ENCODE measurements at regions not wholly inside any gene's neighbourhood (a gene's known extent, or its start where the extent isn't known, plus 50 kb on each side); places are given as distances from the start of the nearest gene placed in this dataset.

DNA sequence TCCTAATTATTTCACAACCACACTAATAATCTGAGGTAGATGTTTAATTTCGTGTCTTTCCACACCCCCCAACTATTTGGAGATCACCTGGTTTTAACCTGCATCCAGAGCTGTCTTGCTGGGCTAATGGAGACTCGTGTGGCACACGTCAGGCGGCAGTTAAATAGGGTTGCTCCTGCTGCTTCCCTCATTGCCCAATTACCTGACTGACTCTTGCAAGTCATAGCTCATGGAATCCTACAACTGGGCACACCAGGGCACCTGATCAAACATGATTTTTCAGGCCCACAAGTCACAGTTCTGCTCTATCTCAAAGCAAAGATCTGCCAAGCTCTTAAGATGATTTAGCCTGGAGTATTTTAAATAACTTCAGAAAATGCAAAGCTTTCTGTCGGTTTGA is 1430.4 kb upstream of the ACVR2A start:
- TF ChIP-seq POLR2A (IDR thresholded peaks at IDR 0.05), result no peak
- TF ChIP-seq, protein P1, sequence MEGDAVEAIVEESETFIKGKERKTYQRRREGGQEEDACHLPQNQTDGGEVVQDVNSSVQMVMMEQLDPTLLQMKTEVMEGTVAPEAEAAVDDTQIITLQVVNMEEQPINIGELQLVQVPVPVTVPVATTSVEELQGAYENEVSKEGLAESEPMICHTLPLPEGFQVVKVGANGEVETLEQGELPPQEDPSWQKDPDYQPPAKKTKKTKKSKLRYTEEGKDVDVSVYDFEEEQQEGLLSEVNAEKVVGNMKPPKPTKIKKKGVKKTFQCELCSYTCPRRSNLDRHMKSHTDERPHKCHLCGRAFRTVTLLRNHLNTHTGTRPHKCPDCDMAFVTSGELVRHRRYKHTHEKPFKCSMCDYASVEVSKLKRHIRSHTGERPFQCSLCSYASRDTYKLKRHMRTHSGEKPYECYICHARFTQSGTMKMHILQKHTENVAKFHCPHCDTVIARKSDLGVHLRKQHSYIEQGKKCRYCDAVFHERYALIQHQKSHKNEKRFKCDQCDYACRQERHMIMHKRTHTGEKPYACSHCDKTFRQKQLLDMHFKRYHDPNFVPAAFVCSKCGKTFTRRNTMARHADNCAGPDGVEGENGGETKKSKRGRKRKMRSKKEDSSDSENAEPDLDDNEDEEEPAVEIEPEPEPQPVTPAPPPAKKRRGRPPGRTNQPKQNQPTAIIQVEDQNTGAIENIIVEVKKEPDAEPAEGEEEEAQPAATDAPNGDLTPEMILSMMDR (IDR thresholded peaks at IDR 0.05), result no peak
